Inflammatory macrophage treated with lipopolysaccharide for 1 hour (primary cell): ENCODE measurements at regions not wholly inside any gene's neighbourhood (a gene's known extent, or its start where the extent isn't known, plus 50 kb on each side); places are given as distances from the start of the nearest gene placed in this dataset.
"Not testable (repeated sequence)": the region's sequence is repeated elsewhere in the genome, so short reads cannot be mapped to it uniquely, and the experiment has no call there.

Experiments used
- DNase-seq, 2 donors: peaks; one replicate each; pipeline ENCODE4 v3.0.0-alpha.2; 2020 to 2022

GRCh38 chr6:44010411-44011349 is 116.6 kb downstream of the MRPL14 start:
- peak; percentile 52 to 71 for DNase-seq

GRCh38 chr6:44009425-44010321 is 117.6 kb downstream of the MRPL14 start:
- DNase-seq = no peak

- DNase-seq = no peak
These were observed 118.4 kb downstream of the MRPL14 start for GRCh38 chr6:44008821-44009370.

- DNase-seq = no peak
These were observed 119.2 kb downstream of the MRPL14 start for GRCh38 chr6:44007818-44008621.

GRCh38 chr6:44006872-44007303 is 120.4 kb downstream of the MRPL14 start:
- no peak for DNase-seq

GRCh38 chr6:44006123-44006871 is 121.0 kb downstream of the MRPL14 start:
- no peak for DNase-seq

- no peak for DNase-seq
These were observed 121.7 kb downstream of the MRPL14 start for GRCh38 chr6:44005507-44005903.

- DNase-seq = no peak
These were observed 122.4 kb downstream of the MRPL14 start for GRCh38 chr6:44004625-44005506.

- no peak for DNase-seq
These were observed 123.1 kb downstream of the MRPL14 start for GRCh38 chr6:44004136-44004535.

GRCh38 chr6:44003345-44004061 is 123.7 kb downstream of the MRPL14 start:
- DNase-seq = no peak

- peak; percentile 81 to 83 for DNase-seq
These were observed 124.5 kb downstream of the MRPL14 start for GRCh38 chr6:44002593-44003344.

GRCh38 chr6:44002067-44002592 is 125.1 kb downstream of the MRPL14 start:
- DNase-seq = peak in 1 of 2 donors; percentile 43

GRCh38 chr6:44001318-44002066 is 125.8 kb downstream of the MRPL14 start:
- DNase-seq = no peak

- peak; percentile 69 to 76 for DNase-seq
These were observed 126.9 kb downstream of the MRPL14 start for GRCh38 chr6:44000164-44000842.

GRCh38 chr6:43999628-44000027 is 127.6 kb downstream of the MRPL14 start:
- DNase-seq = no peak

- DNase-seq = not testable (repeated sequence)
These were observed 128.5 kb downstream of the MRPL14 start for GRCh38 chr6:43998592-43999243.
